ENCODE measurements at regions not wholly inside any gene's neighbourhood (a gene's known extent, or its start where the extent isn't known, plus 50 kb on each side); places are given as distances from the start of the nearest gene placed in this dataset.

DNA sequence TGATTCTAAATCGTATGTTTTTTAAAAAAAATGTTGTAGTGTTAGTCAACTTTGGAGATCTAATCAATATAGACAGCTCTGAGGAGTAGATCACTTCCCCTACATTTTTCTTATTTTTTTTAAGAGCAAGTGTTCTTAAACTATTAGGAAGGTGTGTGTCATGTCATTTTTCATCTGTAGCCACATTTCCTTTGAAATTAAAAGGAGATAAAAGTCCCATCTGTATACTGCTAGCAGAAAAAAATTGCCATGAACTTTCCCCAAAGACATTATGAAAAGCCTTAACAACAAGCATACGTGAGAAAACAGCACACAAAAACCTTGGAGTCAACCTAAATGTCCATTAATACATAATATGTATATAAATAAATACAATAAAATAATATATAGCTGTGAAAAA, 286.6 kb downstream of the ETS1 start:
- intact Hi-C loops (cut with micrococcal nuclease), result no loop called here
- no peak overlapping the region for H2AK9ac ChIP-seq (replicated peaks; ENCODE audit: low read depth, low read length, poor library complexity)
- no peak for TF ChIP-seq RAD21 (IDR thresholded peaks at IDR 0.05; ENCODE audit: low read length)
- no peak overlapping the region for H3K4ac ChIP-seq (ENCODE audit: low read depth, low read length)
- BruUV-seq (replicated peaks), result no TSS peak
- no peak overlapping the region for H2BK5ac ChIP-seq (ENCODE audit: low read depth, low read length, poor library complexity, severe bottlenecking)
- DNase-seq, result no peak
- ATAC-seq (ENCODE audit: low read depth), result no peak
- no peaks in the 10 kb centered on the region for H3K9me3 ChIP-seq (ENCODE audit: control insufficient read depth, insufficient read depth, low read length)
- no peak overlapping the region for H4K5ac ChIP-seq (ENCODE audit: low read depth, low read length)
- no peak overlapping the region for H3K9ac ChIP-seq (ENCODE audit: low read depth, low read length)
- H2BK20ac ChIP-seq (ENCODE audit: low read depth, low read length), result no peak overlapping the region
- H2BK120ac ChIP-seq (ENCODE audit: low read depth, low read length), result no peak overlapping the region
- no CpG with 5 or more reads among the region's 2 CpGs for WGBS, 2 experiments (ENCODE audit: extremely low coverage in 2 of 2, insufficient read length in 1 of 2)
- POLR2A ChIA-PET (ENCODE audit: unreplicated experiment), result no interaction called here
- H3K23ac ChIP-seq (ENCODE audit: low read depth, low read length), result no peak overlapping the region
- H3K9me1 ChIP-seq (ENCODE audit: insufficient read depth, low read length), result no peaks in the 10 kb centered on the region
- no peaks in the 10 kb centered on the region for H3K79me1 ChIP-seq (ENCODE audit: low read depth in 1 of 2, low read length in 2 of 2)
- no peak overlapping the region for H3K27ac ChIP-seq (ENCODE audit: insufficient read depth, low read length)
- no peak overlapping the region for H4K8ac ChIP-seq (ENCODE audit: low read depth in 2 of 2, low read length in 2 of 2)
- H3K4me2 ChIP-seq (ENCODE audit: low read depth, low read length), result no peak overlapping the region
- dilution Hi-C loops (cut with HindIII; ENCODE audit: low sequenced_read_pairs, unreplicated experiment), result no loop called here
- no peak overlapping the region for H2AK5ac ChIP-seq (ENCODE audit: low read depth, low read length)
- no peak overlapping the region for H2BK15ac ChIP-seq (ENCODE audit: low read depth, low read length)
- H2AFZ ChIP-seq (replicated peaks; ENCODE audit: low read length, poor library complexity), result no peak overlapping the region
- no peaks in the 10 kb centered on the region for H3K27me3 ChIP-seq (ENCODE audit: control insufficient read depth, insufficient read depth, low read length)
- no peaks in the 10 kb centered on the region for H4K20me1 ChIP-seq (ENCODE audit: insufficient read depth, low read length)
- no peak overlapping the region for H4K91ac ChIP-seq (ENCODE audit: insufficient read depth, low read depth, low read length)
- no peak overlapping the region for H3K56ac ChIP-seq (ENCODE audit: extremely low read depth, insufficient read depth, low read length)
- peaks cover 9% of the 10 kb centered on the region for H3K4me1 ChIP-seq (ENCODE audit: control insufficient read depth, insufficient read depth, low read length)
- in situ Hi-C loops (cut with MboI; ENCODE audit: low sequenced_read_pairs), result no loop called here
- H3K4me3 ChIP-seq (ENCODE audit: insufficient read depth, low read depth, low read length), result no peak overlapping the region
- no peak overlapping the region for H3K14ac ChIP-seq (replicated peaks; ENCODE audit: low read depth, low read length)
- CTCF ChIA-PET, result no interaction called here
- H3K18ac ChIP-seq (ENCODE audit: low read depth, low read length), result no peak overlapping the region
- H3K36me3 ChIP-seq (ENCODE audit: control insufficient read depth, insufficient read depth, low read length), result no peaks in the 10 kb centered on the region
